ENCODE measurements at regions not wholly inside any gene's neighbourhood (a gene's known extent, or its start where the extent isn't known, plus 50 kb on each side); places are given as distances from the start of the nearest gene placed in this dataset.

DNA sequence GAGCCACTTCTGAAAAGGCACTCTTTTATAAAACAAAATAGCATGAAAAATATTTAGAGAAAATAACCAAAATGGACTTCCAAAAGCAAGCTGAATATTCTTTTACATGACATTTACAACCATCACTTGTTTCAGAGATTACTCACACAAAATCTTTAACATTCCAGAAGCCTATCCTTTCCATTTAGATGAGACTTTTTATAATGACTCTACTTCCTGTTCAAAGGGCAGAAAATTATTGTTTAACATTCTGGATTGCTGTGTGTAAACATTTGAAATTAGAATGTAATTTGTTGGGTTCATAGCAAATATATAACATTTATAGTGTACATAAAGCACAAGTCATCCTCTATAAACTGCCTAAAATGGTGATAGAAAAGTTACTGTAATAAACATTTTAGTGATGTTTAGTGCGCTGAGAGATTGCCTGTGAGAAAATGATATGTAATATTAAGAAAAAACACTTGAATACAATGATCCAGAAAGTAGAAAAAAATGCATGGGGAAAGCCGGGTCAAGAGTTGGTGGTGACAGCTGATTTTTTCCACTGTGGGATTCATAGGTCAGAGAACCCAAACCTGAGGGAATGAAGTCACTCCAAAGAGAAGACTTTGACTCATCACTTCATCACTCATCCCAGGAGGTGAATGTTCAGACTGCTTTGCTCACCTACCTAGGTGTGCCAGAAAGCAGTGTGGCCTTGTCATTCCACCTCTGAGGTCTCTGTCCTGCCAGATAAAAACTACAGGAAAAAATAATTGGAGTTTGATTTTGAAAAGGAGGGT lies 305.8 kb downstream of the ARPP21 start:
- H3K4me1 ChIP-seq = no peaks in the 10 kb centered on the region
- TF ChIP-seq POLR2A (IDR thresholded peaks at IDR 0.05) (no peak), POLR2AphosphoS5 (IDR thresholded peaks at IDR 0.05) (no peak), EP300 (IDR thresholded peaks at IDR 0.05) (no peak)
- TF ChIP-seq, protein P1, sequence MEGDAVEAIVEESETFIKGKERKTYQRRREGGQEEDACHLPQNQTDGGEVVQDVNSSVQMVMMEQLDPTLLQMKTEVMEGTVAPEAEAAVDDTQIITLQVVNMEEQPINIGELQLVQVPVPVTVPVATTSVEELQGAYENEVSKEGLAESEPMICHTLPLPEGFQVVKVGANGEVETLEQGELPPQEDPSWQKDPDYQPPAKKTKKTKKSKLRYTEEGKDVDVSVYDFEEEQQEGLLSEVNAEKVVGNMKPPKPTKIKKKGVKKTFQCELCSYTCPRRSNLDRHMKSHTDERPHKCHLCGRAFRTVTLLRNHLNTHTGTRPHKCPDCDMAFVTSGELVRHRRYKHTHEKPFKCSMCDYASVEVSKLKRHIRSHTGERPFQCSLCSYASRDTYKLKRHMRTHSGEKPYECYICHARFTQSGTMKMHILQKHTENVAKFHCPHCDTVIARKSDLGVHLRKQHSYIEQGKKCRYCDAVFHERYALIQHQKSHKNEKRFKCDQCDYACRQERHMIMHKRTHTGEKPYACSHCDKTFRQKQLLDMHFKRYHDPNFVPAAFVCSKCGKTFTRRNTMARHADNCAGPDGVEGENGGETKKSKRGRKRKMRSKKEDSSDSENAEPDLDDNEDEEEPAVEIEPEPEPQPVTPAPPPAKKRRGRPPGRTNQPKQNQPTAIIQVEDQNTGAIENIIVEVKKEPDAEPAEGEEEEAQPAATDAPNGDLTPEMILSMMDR (IDR thresholded peaks at IDR 0.05) = no peak
- ATAC-seq (ENCODE audit: low FRiP score in 2 of 2) (no peak), DNase-seq (no peak)
- no peak overlapping the region for H3K4me3 ChIP-seq
- H3K27ac ChIP-seq = no peak overlapping the region
- H3K9me3 ChIP-seq = no peaks in the 10 kb centered on the region
- WGBS, 2 donors = 72 to 73% methylated on average over 2 of the region's 2 CpGs
- no peaks in the 10 kb centered on the region for H3K27me3 ChIP-seq
- H3K36me3 ChIP-seq = no peaks in the 10 kb centered on the region

- DNase-seq (no peak), ATAC-seq (ENCODE audit: low FRiP score in 2 of 2) (no peak)
- no peak for TF ChIP-seq POLR2A (IDR thresholded peaks at IDR 0.05)
- TF ChIP-seq, protein P1 (IDR thresholded peaks at IDR 0.05) = peak in 2 of 6 experiments; percentile 18 to 26
- H3K36me3 ChIP-seq = no peaks in the 10 kb centered on the region
- no peaks in the 10 kb centered on the region for H3K27me3 ChIP-seq
- WGBS, 2 donors = 51% methylated on average over 8 of the region's 8 CpGs
- no peaks in the 10 kb centered on the region for H3K4me1 ChIP-seq
- no peak overlapping the region for H3K4me3 ChIP-seq
- H3K27ac ChIP-seq = no peak overlapping the region
- no peaks in the 10 kb centered on the region for H3K9me3 ChIP-seq
Observed at GRCh38 chr3:35946121-35946853, 307.0 kb downstream of the ARPP21 start.

DNA sequence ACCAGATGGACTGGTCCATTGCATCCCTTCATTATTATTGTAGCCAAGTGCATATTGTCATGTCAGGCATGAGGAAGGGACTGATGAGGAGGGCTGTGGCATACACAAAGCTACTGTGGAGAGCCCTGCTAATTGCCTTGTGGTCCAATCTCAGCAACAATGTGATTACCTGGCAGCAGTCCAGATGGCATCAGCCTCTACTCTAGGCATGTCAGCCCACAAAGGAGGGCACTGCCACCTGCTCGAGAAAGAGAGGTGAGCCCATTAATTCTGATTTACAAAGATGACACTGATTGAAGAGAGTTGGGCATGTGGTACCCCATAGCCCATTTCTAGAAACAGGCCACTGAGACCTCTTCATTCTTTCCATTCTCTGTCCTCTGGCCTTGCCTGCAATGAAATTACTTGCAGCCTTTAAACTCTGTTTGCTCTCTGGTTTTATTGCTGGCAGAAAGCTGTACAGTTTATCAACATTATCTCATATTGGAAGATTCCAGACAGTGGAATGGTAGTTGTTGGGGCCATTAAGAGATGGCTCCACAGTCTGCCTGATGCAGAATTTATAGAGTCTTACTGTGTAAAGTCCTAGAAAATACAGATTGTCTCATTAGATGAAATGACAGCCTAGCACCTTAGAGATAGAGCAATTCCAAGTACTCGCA lies 307.7 kb downstream of the ARPP21 start:
- TF ChIP-seq POLR2AphosphoS5 (IDR thresholded peaks at IDR 0.05) (no peak), EP300 (IDR thresholded peaks at IDR 0.05) (no peak), POLR2A (IDR thresholded peaks at IDR 0.05) (no peak)
- TF ChIP-seq, protein P1 (IDR thresholded peaks at IDR 0.05) = no peak
- no peaks in the 10 kb centered on the region for H3K9me3 ChIP-seq
- H3K4me1 ChIP-seq = no peaks in the 10 kb centered on the region
- ATAC-seq (ENCODE audit: low FRiP score in 2 of 2) (no peak), DNase-seq (no peak)
- no peaks in the 10 kb centered on the region for H3K27me3 ChIP-seq
- 86 to 89% methylated on average over 2 of the region's 2 CpGs for WGBS, 2 donors
- H3K36me3 ChIP-seq = no peaks in the 10 kb centered on the region
- no peak overlapping the region for H3K4me3 ChIP-seq
- no peak overlapping the region for H3K27ac ChIP-seq

GRCh38 chr3:35950021-35950420 lies 310.7 kb downstream of the ARPP21 start:
- H3K4me3 ChIP-seq = no peak overlapping the region
- no peaks in the 10 kb centered on the region for H3K27me3 ChIP-seq
- no peaks in the 10 kb centered on the region for H3K4me1 ChIP-seq
- H3K36me3 ChIP-seq = no peaks in the 10 kb centered on the region
- WGBS, 2 donors = 83 to 95% methylated on average over 1 of the region's 1 CpG
- DNase-seq (no peak), ATAC-seq (ENCODE audit: low FRiP score in 2 of 2) (no peak)
- TF ChIP-seq EP300 (IDR thresholded peaks at IDR 0.05) = no peak
- TF ChIP-seq, protein P1 (IDR thresholded peaks at IDR 0.05) = no peak
- no peak overlapping the region for H3K27ac ChIP-seq
- H3K9me3 ChIP-seq = no peaks in the 10 kb centered on the region

Measured in upper lobe of left lung (tissue), 6 donors.